MCF 10A (cell line): ENCODE measurements at regions not wholly inside any gene's neighbourhood (a gene's known extent, or its start where the extent isn't known, plus 50 kb on each side); places are given as distances from the start of the nearest gene placed in this dataset.

ENCODE experiments used
- BruUV-seq: library from RNA; stranded (reverse); fragments of 400-500 nt; replicated peaks from 2 replicates; lab custom pipeline; 2021; lab: Mats Ljungman, UMichigan
- CTCF ChIA-PET: fragments of 300-600 bp; sonication (Branson Sonifier 250); formaldehyde crosslinking; extraction: SDS; loops from one replicate; lab custom pipeline; 2021; ENCODE audit warnings: antibody characterized with exemption, inconsistent platforms; lab: Yijun Ruan, JAX
- POLR2A ChIA-PET: fragments of 300-600, 350-650 bp; sonication (Branson Sonifier 250); formaldehyde crosslinking; extraction: SDS; loops from one replicate; lab custom pipeline; 2020; ENCODE audit warnings: antibody characterized with exemption, inconsistent platforms; lab: Yijun Ruan, JAX
- DNase-seq: peaks from one replicate; pipeline ENCODE4 v3.0.0-alpha.2; 2018; ENCODE audit not compliant: unreplicated experiment
- H3K27ac Mint-ChIP-seq: one replicate; pipeline ENCODE4 v1.8.0; 2022; ENCODE audit warnings: mild to moderate bottlenecking, low read depth, mixed read lengths; ENCODE audit not compliant: unreplicated experiment
- H3K27me3 Mint-ChIP-seq: one replicate; pipeline ENCODE4 v1.8.0; 2022; ENCODE audit warnings: mixed read lengths; ENCODE audit not compliant: insufficient read depth, unreplicated experiment
- H3K36me3 Mint-ChIP-seq: one replicate; pipeline ENCODE4 v1.8.0; 2022; ENCODE audit warnings: mild to moderate bottlenecking, moderate library complexity, mixed read lengths; ENCODE audit not compliant: insufficient read depth, unreplicated experiment
- H3K4me1 Mint-ChIP-seq: one replicate; pipeline ENCODE4 v1.8.0; 2022; ENCODE audit warnings: mixed read lengths; ENCODE audit not compliant: insufficient read depth, unreplicated experiment
- H3K4me3 Mint-ChIP-seq: one replicate; pipeline ENCODE4 v1.8.0; 2022; ENCODE audit warnings: mild to moderate bottlenecking, moderate library complexity, mixed read lengths; ENCODE audit not compliant: unreplicated experiment
- H3K9me3 Mint-ChIP-seq: one replicate; pipeline ENCODE4 v1.8.0; 2022; ENCODE audit warnings: mixed read lengths; ENCODE audit not compliant: unreplicated experiment
- CTCF ChIP-seq: fragments of 200-600 bp; IDR thresholded peaks from one replicate; pipeline ENCODE4 v1.8.0; 2022; ENCODE audit warnings: antibody characterized with exemption, mild to moderate bottlenecking; ENCODE audit not compliant: unreplicated experiment
- intact Hi-C: fragments of 100-400 bp; cut with micrococcal nuclease; formaldehyde crosslinking; loops from 2 replicates; pipeline ENCODE4 v1.14.1; 2022

GRCh38 chr13:88461272-88462009 lies 790.3 kb downstream of the SLITRK5 start:
- intact Hi-C loops = no loop called here
- no TSS peak for BruUV-seq
- ChIA-PET CTCF (interaction anchor here (0.5 to 0.9 kb wide), 2 partner anchors 54 to 122 kb away, joined by 3 to 4 read pairs; no protein-coding TSS in a partner anchor), POLR2A (no interaction called here)
- no peak for TF ChIP-seq CTCF
- H3K4me3 Mint-ChIP-seq = no peak overlapping the region
- no peaks in the 10 kb centered on the region for H3K9me3 Mint-ChIP-seq
- no peaks in the 10 kb centered on the region for H3K4me1 Mint-ChIP-seq
- no peak overlapping the region for H3K27ac Mint-ChIP-seq
- no peak for DNase-seq
- H3K36me3 Mint-ChIP-seq = no peaks in the 10 kb centered on the region
- H3K27me3 Mint-ChIP-seq = no peaks in the 10 kb centered on the region

GRCh38 chr13:88464851-88465250 lies 793.7 kb downstream of the SLITRK5 start:
- CTCF ChIA-PET = interaction anchor here (0.6 to 0.7 kb wide), 2 partner anchors 25 to 66 kb away, joined by 3 read pairs; no protein-coding TSS in a partner anchor
- no TSS peak for BruUV-seq
- H3K36me3 Mint-ChIP-seq = no peaks in the 10 kb centered on the region

GRCh38 chr13:88472316-88472715 lies 801.1 kb downstream of the SLITRK5 start:
- H3K4me3 Mint-ChIP-seq = no peak overlapping the region
- POLR2A ChIA-PET = no interaction called here
- no TSS peak for BruUV-seq

More at GRCh38 chr13:88464851-88465250, 793.7 kb downstream of the SLITRK5 start:
- POLR2A ChIA-PET = interaction anchor here (0.6 kb wide), 1 partner anchor 31 kb away, joined by 3 read pairs; no protein-coding TSS in a partner anchor
- Mint-ChIP-seq H3K9me3 (no peaks in the 10 kb centered on the region), H3K27ac (no peak overlapping the region), H3K4me1 (no peaks in the 10 kb centered on the region), H3K27me3 (no peaks in the 10 kb centered on the region), H3K4me3 (no peak overlapping the region)
- intact Hi-C loops = no loop called here
- DNase-seq = no peak
- no peak for TF ChIP-seq CTCF

More at GRCh38 chr13:88472316-88472715, 801.1 kb downstream of the SLITRK5 start:
- CTCF ChIA-PET = no interaction called here
- TF ChIP-seq CTCF = no peak
- Mint-ChIP-seq H3K36me3 (no peaks in the 10 kb centered on the region), H3K4me1 (no peaks in the 10 kb centered on the region), H3K27ac (no peak overlapping the region), H3K27me3 (no peaks in the 10 kb centered on the region), H3K9me3 (no peaks in the 10 kb centered on the region)
- no peak for DNase-seq
- intact Hi-C loops = no loop called here
